VCaP (cell line): ENCODE measurements at regions not wholly inside any gene's neighbourhood (a gene's known extent, or its start where the extent isn't known, plus 50 kb on each side); places are given as distances from the start of the nearest gene placed in this dataset.

Experiments
- H3K27ac ChIP-seq: fragments of 450-650 bp; 2 replicates; pipeline ENCODE4 v1.5.1; 2017
- TF ChIP-seq, protein P1 (sequence below): fragments of 450-650 bp; conservative IDR thresholded peaks from 2 replicates; pipeline ENCODE4 v1.5.1; 2017; ENCODE audit warnings: mild to moderate bottlenecking, moderate library complexity

DNA sequence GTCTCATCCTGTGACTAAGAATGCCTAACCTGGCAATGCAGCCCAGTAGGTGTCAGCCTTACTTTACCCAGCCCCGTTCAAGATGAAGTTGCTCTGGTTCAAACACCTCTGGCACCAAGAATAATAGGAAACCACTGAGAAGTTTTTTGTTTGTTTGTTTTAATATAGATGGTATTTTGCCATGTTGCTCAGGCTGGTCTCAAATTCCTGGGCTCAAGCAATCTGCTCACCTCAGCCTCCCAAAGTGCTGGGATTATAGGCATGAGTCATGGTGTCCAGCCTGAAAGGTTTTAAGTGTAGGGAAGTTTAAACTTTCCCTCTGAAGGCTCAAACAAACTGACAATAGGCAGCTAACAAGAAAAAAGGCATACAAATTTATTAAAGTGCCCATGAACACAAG is 51.2 kb upstream of the ABCC4 start:
- H3K27ac ChIP-seq = no peak overlapping the region
- TF ChIP-seq, protein P1, sequence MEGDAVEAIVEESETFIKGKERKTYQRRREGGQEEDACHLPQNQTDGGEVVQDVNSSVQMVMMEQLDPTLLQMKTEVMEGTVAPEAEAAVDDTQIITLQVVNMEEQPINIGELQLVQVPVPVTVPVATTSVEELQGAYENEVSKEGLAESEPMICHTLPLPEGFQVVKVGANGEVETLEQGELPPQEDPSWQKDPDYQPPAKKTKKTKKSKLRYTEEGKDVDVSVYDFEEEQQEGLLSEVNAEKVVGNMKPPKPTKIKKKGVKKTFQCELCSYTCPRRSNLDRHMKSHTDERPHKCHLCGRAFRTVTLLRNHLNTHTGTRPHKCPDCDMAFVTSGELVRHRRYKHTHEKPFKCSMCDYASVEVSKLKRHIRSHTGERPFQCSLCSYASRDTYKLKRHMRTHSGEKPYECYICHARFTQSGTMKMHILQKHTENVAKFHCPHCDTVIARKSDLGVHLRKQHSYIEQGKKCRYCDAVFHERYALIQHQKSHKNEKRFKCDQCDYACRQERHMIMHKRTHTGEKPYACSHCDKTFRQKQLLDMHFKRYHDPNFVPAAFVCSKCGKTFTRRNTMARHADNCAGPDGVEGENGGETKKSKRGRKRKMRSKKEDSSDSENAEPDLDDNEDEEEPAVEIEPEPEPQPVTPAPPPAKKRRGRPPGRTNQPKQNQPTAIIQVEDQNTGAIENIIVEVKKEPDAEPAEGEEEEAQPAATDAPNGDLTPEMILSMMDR = no peak

DNA sequence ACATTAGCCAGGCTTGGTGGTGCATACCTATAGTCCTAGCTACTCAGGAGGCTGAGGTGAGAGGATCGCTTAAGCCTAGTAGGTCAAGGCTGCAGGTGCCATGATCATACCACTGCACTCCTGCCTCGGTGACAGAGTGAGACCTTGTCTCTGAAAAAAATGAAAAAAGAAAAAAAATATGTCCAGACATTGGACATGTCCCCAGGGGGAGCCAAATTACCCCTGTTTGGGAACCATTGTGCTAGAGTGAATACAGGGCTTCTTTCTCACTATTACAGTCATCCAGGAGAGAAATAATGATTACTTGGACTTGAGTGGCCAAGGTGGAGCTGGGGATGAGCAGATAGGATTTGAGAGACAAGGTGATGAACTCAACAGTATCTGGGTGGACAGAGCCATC is 52.9 kb upstream of the ABCC4 start:
- TF ChIP-seq, protein P1 = no peak

DNA sequence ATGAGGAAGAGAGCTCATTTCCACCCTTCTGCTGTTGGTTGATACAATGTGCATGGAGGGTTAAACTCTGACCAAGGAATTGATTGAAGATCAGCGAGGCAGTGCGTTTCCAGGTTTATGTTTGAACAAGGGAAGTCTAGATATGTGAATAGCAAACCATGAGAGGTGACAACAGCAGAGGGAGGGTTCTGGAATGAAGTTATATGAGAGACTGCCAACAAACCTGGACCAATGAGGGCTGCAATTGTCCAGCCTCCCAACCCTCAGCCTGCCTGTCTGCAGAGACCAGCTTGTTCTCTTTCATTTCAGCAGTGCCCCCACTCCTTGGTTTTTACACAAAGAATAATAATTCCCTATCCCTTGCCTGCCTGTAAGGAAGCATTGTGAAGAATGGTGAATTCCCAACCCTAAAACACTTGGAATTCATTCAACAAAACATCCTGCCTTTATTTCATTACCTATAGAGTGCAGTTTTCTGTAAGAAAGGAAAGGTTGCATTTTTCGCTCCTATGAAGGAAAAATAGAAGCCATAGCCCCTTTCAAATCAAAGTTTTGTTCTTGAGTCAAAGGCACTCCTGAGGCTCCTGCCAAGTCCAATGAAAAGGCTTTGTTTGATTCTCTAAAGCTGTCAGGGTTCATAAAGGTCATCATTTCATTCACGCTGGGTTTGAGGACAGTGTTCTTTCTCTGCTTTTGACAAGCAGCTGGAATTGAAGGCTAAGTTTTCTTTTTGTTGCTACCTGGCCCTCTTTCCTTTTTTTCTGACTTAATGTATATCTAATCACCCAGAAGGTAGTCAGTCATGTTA is 53.6 kb upstream of the ABCC4 start:
- no peak overlapping the region for H3K27ac ChIP-seq
- TF ChIP-seq, protein P1 = no peak

More for the DNA sequence above, 52.9 kb upstream of the ABCC4 start:
- no peak overlapping the region for H3K27ac ChIP-seq

DNA sequence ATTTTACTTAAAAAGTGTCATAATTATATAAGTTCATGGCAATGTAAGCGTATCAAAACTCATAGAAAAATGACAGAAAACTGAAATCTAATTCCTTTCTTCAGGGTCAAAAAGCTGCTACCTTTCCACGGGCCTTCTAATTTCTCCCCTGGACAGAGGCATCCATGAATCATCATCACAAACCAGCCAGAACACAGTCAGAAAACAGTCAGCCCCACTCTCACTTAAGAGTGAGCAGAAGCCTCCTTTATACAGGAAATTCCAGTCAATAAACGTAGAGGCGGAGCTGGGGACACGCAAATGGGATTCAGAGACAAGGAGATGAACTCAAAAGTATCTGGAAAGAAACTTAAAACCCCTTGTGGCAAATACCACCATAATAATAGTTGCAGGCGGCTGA is 54.2 kb upstream of the ABCC4 start:
- TF ChIP-seq, protein P1 = no peak
- no peak overlapping the region for H3K27ac ChIP-seq

DNA sequence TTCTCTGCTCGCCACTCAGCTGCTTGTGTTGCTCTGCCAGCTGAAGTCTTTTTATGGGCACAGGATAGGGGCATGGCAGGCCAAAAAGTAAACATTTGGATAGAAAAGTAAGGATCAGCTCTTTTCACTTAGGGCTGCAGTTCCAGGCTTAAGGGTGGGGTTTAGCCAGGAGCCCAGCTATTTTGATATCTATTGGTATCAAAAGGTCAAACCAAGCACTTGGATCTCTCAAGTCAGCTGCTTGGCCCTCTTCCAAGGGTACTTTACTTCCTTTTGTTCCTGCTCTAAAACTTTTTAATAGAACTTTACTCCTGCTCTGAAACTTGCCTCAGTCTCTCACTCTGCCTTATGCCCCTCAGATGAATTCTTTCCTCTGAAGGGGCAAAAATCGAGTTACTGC is 55.7 kb upstream of the ABCC4 start:
- TF ChIP-seq, protein P1 = no peak
- H3K27ac ChIP-seq = no peak overlapping the region

DNA sequence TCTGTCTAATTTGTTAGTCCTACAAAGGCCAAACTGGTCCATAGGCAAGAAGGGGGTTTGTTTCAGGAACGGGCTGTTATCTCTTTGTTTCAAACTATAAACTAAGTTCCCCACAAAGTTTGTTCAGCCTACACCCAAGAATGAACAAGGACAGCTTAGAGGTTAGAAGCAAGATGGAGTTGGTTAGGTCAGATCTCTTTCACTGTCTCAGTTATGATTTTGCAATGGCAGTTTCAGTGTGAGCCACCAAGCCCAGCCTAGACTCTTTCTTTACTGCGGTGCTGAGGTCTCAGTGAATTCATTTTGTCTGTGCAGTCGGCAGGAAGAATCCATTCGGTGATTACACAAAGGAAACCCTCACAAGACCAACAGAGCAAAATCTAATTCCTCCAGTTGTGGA is 56.6 kb upstream of the ABCC4 start:
- H3K27ac ChIP-seq = no peak overlapping the region
- TF ChIP-seq, protein P1 = no peak

DNA sequence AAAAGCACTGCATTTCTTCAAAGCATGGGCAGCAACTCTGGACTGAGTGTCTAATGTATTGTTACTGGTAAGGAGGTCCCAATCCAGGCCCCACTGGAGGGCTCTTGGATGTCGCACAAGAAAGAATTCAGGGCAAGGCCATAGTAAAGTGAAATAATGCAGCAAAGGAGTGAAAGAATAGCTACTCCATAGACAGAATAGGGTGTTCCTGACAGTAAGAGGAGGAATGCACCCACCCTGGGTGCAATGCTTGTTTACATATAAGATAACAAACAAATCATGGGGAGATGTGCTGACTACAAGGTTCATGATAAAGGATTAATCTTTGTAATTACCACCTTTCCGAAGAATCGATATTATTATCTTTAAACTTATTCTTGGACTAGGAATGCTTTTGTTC is 58.8 kb upstream of the ABCC4 start:
- H3K27ac ChIP-seq = no peak overlapping the region
- TF ChIP-seq, protein P1 = no peak
